RWPE1 (cell line): ENCODE measurements at regions not wholly inside any gene's neighbourhood (a gene's known extent, or its start where the extent isn't known, plus 50 kb on each side); places are given as distances from the start of the nearest gene placed in this dataset.

Experiments used
- CTCF ChIA-PET: fragments of 350-600 bp; sonication (Branson Sonifier 250); formaldehyde crosslinking; extraction: SDS; loops from one replicate; lab custom pipeline; 2021; lab: Yijun Ruan, JAX
- POLR2A ChIA-PET: fragments of 400-600 bp; formaldehyde crosslinking; extraction: SDS; loops from one replicate; lab custom pipeline; 2020; ENCODE audit warnings: antibody characterized with exemption; ENCODE audit not compliant: low non-redundant PET; lab: Yijun Ruan, JAX
- DNase-seq: peaks from one replicate; pipeline ENCODE4 v3.0.0; 2012; ENCODE audit warnings: low spot score
- H3K27ac ChIP-seq: fragments of 450-650 bp; 2 replicates; pipeline ENCODE4 v1.5.1; 2017
- CTCF ChIP-seq: fragments of 450-650 bp; conservative IDR thresholded peaks from 2 replicates; pipeline ENCODE4 v1.5.1; 2017; ENCODE audit warnings: low read depth, mild to moderate bottlenecking

DNA sequence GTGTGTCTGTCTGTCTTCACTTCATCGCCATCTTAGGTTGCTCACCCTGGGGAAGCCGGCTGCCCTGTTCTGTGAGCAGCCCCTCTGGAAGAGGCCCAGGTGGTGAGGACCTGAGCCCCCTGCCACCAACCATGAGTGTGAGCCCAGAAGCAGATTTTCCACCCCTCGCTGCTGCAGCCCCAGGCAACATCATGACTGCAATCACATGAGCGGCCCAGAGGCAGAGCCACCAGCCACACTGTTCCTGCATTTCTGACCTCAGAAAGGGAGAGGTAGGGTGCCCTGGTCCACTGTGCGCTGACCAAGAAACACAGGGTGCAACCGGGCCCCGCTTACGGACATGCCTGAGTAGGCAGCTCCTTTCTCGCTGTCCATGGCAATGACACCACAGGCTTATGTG, 92.3 kb upstream of the IQSEC1 start:
- no peak for TF ChIP-seq CTCF
- DNase-seq, result no peak
- POLR2A ChIA-PET, result no interaction called here
- CTCF ChIA-PET, result no interaction called here
- no peak overlapping the region for H3K27ac ChIP-seq

- POLR2A ChIA-PET, result no interaction called here
- DNase-seq, result no peak
- no peak overlapping the region for H3K27ac ChIP-seq
- CTCF ChIA-PET, result interaction anchor here (0.6 kb wide), 1 partner anchor 290 kb away, joined by 3 read pairs; no protein-coding TSS in a partner anchor
- no peak for TF ChIP-seq CTCF
Observed at GRCh38 chr3:13164893-13165492, 91.8 kb upstream of the IQSEC1 start.

DNA sequence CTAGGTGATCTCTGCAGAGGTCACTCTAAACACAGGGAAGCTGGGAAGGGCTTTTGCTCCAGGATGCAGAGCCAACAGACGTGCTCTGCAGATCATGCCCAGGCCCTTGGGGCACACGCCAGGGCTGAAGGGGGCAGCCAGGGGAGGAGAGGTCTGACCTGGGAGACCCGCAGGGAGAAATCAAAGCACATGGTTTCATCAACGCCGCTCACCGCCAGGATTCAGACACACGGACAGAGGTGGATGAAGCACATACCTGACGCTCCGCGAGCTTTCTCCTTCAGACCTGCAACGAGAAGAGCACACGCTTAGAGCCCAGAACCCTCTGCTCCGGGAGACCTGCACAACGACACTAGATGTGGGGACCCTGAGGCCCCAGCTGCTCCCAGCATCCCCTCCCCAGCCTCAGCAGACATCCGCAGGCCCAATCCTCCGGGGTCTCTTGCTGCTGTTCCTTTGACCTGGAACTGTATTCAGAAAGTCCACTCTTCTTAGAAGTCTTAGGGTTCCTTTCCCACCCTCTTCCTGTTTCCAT, 90.7 kb upstream of the IQSEC1 start:
- no peak for TF ChIP-seq CTCF
- DNase-seq, result no peak
- ChIA-PET POLR2A (no interaction called here), CTCF (no interaction called here)
- H3K27ac ChIP-seq, result no peak overlapping the region

GRCh38 chr3:13162549-13163320, 89.5 kb upstream of the IQSEC1 start:
- H3K27ac ChIP-seq, result no peak overlapping the region
- TF ChIP-seq CTCF, result no peak
- ChIA-PET CTCF (no interaction called here), POLR2A (no interaction called here)
- no peak for DNase-seq

DNA sequence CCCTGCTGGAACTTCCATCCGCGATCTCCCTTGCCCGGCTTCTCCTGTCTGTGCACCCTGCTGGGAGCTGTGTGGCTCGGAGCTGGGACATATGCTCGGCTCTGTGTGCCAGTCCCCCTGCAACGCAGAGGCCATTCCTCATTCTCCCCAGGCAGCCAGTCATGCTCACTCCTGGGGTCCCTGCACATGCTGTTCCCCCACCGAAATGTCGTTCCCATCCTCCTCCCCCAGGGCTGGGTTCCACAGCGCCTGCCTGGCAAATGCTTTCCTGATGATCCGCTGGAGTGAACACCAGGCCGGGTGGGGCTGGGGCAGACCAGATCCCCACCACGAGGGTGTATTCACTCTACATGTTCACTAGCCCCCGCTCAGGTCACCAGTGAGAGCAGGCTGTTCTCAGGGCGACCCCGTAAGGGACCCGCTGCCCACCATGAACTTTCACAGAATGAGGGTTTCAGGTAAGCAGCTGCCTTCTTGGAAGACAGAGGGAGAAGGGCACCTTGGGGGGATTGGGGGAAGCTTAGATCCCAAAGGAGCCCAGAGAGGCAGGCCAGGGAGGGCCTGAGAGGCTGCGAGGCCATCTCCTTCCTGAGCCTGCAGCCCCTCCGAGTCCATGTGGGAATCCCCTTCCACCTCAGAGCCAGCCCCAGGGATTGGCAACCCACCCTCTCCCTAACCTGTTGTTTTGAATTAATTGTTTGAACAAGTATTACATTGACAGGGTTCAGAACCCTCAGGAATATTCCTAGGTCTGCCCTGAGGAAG, 88.7 kb upstream of the IQSEC1 start:
- no peak for TF ChIP-seq CTCF
- ChIA-PET POLR2A (no interaction called here), CTCF (no interaction called here)
- DNase-seq, result no peak
- H3K27ac ChIP-seq, result no peak overlapping the region

DNA sequence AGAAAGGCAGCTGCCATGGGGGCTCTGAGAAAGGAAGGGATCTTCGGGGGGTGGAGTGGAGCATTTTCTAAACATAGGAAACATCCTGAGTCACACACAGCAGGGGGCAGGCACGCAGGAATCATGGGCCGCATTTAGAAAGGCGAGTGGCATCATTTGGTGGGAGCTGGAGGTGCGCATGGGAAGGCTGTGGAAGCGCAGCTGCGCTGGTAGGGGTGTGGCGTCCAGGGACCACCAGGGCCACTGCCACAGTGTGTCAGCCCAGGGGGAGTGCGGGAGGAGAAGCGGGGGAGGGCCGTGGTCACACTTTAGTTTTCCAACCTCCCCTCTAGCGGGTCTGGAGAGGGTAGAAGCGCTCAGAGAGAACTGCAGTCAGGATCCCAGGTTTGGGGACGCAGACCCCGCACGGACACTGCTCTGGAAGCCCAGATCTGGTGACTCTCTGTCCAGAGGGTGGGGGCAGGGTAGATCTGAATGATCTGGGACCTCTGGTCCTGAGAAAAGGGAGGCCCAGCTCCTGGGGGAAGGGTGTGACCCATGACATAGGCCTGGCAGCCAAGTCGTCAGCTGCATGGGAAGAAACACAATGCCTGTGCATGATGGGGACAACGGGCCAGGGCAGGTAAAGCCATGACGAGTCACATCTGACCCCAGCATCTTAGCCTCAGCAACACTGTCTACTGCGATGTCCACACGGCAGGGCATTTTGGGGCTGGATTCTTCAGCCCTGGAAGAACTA, 88.0 kb upstream of the IQSEC1 start:
- TF ChIP-seq CTCF, result no peak
- no peak for DNase-seq
- POLR2A ChIA-PET, result no interaction called here
- CTCF ChIA-PET, result no interaction called here
- no peak overlapping the region for H3K27ac ChIP-seq
